COLO668 (cell line): ENCODE measurements at regions not wholly inside any gene's neighbourhood (a gene's known extent, or its start where the extent isn't known, plus 50 kb on each side); places are given as distances from the start of the nearest gene placed in this dataset.

ENCODE experiments used
- DNase-seq: peaks from one replicate; lab custom pipeline; 2025; ENCODE audit not compliant: unreplicated experiment; lab: John Stamatoyannopoulos, UW

DNA sequence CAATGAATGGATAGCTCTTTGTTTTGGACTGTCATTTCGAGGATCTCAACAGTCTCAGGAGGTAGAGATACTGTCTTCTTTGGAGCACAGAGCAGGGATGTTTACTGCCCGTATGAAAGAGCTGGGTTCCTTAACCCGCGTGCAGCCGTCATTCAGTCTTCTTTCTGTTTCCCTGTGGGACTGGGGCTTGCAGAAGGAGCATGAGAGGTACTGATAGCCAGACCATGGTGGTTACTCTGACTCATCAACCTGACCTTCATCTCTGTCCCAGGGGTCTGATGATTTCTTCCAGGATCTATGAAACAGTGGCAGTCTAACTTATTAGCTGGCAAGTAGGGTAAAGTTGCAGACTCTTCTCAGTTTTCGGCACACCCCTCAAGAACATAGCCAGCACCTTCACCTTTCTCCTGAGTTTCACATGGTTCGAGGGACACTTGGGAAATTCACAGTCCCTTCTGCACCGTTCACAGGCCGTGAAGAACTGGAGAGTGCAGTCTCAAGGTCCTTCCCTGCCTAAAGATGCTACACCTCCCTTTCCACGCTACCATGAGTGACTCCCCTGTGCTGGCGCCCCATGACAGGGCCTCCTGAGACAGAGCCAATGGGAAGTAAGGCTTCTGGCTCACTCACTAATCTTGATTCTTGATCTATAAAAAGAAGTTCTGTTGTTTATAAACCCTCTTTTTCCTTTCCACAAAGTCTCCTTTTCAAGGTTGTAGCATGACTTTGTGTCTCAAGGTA is 226.2 kb downstream of the MC4R start:
- no peak for DNase-seq

DNA sequence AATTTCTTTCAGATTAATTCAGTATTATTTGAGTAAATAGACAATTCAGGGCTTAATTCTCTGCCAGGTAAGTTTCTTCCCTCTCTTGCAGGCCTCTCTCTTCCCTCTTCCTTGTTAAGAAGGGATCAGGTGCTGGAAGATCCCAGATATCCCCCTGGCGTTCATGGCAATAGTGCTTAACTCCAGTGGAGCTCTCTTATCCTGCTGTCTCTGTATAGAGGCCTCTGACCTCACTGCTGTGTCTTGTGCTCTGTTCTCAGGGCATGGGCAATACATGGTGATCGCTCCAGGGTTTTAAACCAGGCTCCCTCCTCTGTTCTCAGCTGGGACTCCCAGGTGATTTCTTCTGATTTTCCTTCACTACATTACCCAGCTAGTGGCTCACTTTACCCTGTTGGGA is 226.8 kb downstream of the MC4R start:
- no peak for DNase-seq

DNA sequence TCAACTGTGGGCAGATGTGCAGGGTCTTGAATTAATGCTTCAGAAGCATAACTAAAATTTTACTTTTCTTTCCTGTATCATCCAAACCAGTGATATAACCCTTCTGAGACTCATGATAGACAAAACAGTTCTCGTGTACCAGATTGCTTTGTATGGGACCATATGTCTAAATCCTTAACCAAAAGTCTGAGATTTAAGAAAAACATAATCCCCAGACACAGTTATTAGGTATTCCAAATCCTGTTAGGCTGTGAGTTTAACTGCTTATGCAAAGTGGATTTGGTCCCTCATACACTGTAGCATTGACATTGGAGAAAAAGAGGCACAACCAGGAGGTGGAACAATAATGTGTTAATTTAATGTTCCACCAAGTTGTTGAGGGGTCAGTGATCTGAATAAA is 235.0 kb downstream of the PMAIP1 start:
- no peak for DNase-seq

DNA sequence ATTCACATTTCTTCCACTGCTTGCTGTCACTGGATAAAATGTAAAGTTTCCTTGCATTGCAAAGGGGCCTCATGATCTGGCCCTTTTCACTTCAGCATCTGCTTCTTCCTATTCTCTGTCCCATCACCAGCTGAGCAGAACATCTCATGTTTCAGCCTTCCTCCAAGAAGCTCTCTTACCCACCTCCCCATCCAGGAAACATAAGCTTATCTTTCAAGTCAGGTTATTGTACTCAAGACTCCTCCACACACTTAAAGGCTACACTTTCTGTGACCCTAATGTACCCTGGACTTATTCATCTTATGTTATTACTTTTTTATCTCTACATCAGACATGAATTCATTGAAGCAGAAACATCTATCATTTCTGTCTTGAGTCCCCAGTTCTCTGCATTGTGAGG is 230.5 kb downstream of the PMAIP1 start:
- no peak for DNase-seq

DNA sequence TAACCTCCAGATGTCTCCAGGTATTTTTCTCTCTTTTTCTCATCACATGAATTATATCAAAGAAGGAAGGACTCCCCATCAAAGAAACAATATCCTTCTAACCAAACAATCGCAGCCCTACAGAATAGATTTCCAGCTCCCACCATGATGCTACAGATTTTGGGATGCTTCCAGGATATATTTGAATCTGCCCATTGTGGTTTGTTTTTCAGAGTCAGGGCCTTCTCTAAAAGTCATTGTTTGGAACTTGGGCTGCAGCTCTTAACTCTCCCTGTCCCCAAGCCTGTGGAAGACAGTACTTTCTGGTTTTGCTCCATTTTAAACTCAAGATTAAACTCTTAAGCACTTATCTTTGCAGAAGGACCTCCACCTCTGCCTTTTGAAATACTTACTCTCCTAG is 223.2 kb downstream of the PMAIP1 start:
- DNase-seq = no peak

DNA sequence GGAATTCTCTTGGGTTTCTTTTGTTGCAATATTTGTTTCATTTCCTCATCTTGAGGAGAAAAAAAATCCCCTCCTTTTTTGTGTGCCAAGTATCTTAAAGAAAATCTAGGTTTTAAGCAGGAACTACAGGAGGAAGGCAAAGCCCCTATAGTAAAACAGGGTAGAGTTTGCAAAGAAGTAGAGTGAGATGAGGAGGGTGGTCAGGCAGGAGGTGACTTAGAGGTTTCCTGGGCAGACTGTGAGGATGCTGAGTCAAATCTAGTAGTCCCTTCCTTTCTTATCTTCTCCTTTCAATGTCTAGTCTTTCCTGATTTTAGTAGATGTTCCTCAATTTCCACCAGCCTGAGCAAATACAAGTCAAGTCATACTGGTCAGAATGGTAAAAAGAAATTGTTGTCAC is 222.5 kb downstream of the PMAIP1 start:
- DNase-seq = no peak

DNA sequence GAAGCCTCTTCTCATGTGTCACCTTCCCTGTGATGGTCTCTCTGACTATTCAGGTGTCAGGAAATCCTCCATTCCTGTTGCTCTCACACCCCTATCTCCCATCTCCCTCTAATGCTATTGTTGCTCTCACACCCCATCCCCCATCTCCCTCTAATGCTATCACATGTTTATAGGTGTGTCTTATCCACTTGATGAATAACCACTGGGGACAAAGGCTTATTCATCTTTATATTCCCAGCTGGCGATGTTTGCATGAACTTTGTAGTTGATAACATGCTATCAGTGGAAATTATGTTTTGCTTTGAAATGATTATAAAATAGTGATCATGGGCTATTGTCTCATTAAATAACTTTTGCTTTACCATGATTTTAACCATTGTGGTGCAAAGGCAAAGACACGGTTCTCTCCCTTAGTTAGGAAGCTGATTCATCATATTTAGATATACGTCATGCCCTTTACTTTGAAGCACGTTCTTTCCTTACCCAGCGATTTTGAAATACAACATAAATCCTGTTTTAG is 220.5 kb downstream of the PMAIP1 start:
- no peak for DNase-seq

DNA sequence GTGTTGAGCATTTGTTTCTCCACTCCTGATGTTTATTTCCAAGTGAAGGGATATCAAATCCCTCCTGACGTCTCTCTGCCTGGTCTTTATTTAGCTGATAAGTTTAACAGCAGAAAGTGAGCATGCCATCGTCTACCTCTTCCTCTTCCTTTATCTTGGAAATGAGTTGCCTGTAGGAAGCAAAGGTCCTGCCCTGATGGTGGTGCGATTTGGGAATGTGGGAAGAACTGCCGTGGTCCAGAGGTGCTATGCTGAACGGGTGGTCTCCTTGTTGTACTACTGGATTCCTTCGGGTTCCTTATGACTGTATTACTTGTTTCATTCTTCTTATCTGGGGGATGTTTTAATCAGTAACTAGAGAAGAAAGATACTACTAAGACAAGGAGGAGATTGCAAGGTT is 217.5 kb downstream of the PMAIP1 start:
- DNase-seq = no peak

DNA sequence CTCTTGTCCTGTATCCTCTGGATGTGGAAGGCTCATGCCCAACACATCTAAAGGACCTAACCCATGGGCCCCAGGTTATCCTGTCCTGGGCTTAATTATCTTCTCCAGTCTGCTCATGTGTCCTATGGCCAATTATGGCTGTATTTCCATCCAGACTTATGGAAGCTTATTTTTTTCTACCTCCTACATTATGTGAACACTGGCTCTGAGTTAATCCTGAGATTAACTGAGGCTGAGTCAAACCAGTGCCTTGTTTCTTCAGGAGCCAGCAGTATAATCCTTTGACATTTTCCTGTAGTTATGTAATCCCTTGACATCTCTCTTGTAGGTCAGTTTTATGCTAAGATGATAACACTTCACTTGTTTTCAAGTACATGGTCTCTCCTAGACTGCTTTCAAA is 213.6 kb downstream of the PMAIP1 start:
- DNase-seq = no peak

DNA sequence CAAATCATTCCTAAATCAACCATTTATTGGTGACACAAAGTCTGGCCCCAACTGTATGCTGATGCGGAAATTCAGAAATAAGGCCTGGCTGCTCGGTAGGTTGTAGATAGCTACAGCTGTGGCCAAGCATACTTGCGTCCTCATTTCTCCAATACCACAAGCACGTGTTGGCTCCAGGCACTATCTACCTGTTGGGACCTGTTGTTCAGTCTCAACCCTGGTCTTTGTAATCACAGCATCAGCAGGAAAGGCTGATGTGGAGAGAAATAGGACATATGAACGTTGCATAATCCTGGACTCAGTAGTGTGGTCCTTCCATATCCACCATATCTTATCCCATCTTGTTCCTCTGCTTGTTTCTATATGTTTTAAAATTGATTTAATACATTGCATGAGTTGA is 212.6 kb downstream of the PMAIP1 start:
- no peak for DNase-seq

DNA sequence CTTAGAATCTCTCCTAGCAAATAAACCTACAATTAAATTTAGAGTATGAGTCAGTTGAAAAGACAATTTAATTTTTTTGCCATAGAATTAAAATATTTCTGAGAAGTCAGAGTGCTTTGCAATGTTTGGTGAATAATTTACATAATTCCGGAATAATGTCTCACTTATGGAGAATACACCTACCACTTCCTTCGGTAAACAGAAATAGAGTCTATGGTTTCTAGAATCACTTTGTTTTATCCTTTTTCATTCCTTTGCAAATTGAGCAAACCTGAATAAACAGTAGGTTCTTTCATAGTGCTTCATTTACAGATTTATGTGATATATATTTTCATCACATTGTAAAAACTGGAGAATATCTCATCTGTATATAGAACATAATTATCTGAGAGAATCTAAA is 211.7 kb downstream of the PMAIP1 start:
- DNase-seq = no peak

DNA sequence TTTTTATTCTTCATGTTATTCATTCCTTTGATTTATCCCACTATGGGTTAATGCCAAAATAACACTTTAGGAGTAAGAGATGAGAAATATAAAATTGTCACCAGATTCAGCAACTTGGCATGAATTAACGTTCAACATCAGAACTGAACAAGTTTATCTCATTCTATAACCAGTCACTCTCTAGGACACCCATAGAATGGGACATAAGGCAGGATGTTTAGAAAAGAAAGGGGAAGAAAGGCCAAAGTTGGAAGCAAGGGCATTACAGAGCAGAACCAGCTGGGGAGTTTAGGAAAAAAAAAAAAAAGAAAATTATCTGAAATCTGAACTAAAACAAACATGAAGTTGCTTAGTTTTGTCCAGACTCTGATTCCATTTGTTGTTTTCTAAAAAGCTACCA is 211.0 kb downstream of the PMAIP1 start:
- DNase-seq = no peak

DNA sequence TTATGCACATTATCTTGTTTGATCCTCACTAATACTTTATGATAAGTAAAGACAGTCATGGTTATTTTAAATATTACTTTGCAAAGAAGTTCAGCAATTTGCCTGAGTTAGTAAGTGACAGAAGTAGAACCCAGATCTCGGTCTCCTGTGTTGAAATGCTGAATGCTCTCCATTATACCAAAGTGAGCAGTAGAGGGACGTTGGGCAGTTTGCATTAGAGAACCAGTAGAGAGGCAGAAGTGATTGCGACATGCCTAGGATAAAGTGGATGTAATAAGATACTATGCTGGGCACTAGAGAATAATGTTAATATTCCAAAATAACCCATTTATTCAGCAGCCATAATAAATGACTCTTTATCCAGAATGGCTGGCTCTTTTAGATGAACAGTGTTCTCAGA is 201.0 kb downstream of the PMAIP1 start:
- DNase-seq = no peak

DNA sequence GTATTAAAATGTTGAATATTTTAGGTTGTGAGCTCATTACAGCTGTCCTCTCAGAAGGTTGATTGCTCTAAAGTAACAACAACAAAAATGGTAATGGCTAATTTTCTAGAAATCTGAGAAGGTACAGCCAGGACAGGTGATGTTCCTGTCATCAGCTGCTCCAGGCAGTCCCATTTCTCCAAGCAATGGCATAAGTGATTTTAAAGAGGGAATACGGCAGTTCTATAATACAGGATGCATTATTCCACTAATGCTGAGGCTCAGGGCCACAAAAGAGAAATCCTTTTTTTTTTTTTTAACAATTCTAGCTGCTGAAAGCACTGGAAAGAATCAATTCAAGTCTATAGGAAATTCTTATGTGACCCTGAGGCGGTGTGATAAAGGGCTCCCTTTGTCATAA is 199.9 kb downstream of the PMAIP1 start:
- no peak for DNase-seq

DNA sequence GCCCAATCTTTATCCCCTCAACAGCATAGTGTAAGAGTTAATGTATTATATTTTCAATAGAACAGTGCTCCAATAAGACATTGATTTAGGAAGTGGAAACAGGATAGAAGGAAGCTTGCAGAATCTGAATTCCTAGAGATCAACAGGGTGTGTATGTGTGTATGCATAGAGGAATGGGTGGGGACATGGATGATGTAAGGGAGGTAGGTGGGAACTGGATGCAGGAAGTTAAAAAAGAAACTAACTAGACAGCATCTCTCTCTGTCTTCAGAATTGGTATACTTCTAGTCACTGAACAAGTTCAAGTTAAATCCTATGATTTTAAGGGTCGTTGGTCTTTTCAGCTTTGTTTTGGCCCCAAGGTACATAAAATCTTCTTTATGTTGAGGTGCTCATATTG is 196.6 kb downstream of the PMAIP1 start:
- no peak for DNase-seq

DNA sequence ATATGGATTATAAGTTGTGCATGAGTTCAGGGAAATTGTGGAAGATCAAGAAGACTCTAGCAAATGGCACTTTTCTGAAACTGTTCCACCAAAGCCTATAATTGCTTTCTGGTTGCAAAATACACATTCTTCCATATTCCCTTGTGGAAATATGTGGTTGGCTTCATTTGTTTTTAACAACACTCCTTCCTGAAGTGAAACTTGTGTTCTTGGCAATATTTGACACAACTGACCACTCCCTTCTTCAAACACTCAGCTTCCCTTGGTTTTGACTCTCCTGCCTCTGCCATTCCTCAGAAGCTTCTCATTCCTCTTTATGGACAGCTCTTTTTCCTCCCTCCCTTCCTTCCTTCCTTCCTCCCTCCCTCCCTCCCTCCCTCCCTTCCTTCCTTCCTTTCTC is 192.3 kb downstream of the PMAIP1 start:
- DNase-seq = no peak

DNA sequence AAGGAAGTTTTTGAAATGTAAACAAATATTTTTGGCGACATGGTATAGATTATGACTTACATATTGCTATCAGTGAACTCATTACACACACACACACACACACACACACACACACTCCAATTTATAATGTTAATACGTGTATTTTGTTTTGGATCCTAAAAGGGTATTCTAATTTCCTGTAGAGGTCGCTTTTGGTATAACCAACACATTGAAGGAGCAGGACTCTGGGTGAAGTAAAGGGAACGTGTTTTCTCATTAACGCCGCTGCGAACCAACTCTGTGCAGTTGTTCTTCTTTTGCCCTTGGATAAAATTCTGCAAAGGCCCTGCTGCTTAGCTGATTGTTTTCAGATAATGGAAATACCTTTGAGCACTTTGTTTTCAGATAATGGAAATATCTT is 190.4 kb downstream of the PMAIP1 start:
- DNase-seq = no peak

DNA sequence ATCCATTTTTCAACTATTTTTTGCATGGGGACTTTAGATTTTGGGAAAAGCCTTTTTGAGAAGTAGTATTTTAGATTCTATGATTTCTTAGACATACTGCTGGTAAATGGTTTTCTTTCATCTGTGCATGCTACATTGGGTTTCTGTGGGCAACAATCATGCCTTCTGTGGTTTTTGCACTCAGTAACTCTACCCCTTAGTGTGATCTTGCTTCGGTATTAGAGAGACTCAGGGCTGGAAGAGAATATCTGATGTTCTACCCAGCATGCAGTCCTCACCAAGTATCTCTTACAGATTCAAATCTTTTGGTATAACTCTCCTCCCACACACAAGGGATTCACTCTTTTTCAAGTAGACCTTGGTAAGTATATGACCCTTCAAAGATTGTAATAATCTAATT is 183.0 kb downstream of the PMAIP1 start:
- no peak for DNase-seq

DNA sequence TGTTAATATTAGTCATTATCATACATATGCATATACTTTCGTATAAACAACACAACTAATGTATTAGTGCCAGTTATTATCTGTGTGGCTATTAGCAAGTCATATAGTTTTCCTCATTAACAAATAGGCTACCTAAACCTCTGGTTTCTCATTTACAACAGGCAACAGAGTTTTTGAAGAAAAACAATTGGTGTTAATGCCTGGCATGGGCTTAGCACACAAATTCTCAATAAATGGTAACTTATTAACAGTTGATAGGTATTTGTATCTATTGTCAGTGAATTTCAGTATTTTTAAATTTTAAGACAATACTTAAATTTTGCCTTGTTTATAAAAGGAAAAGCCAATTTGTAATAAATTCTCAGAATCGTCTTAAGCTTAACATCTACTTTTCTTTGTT is 182.5 kb downstream of the PMAIP1 start:
- no peak for DNase-seq

DNA sequence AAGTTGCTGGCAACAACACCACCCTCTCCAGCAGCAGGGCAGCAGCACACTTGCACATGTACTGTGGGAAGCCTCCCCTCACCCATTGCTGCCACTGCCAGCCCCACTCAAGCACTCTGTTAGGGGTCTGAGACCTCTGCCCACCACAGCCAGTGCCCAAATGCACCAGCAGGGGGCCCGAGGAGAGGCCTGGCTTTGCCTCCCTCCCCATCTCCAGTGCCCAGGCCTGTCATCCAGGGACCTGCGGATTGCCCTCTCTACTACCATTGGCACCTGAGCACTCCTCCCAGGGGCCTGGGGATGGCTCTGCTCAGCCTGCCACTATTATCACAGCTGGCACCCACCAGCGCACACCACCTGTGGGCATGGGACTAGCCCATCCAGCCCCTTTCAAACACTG is 175.7 kb downstream of the PMAIP1 start:
- no peak for DNase-seq

DNA sequence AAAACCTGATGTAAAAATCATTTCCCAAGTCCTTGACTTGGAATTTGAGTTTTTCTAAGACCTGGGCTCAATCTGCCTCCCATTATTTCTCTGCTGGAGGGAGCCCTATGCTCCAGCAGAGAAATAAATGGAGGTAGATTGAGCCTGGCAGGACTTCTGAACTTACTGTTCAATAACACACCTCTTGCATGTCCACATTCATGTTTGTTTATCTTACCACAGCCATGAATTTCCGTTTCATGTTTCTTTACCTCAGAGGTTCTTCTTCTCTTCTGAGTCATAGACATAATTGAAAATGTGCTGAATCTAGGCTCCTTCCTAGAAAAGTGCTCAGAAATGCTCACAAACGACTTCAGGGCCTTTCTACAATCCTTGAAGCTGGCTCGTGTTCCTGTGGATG is 170.8 kb downstream of the PMAIP1 start:
- DNase-seq = no peak

DNA sequence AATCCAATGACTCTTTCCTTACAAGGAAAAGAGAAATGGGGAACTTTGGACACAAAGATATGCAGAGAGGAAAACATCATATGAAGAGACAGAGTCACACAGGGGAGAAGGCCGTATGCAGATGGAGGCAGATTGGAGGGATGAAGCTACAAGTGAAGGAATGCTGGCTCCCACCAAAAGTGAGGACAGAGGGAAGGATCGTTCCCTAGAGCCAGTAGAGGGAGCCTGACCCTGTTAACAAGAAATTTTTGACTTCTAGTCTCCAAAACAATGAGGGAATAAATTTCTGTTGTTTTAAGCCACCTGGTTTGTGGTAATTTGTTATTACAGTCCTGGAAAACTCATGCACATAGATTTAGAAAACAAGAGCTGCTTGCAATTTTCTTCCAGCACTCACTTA is 169.3 kb downstream of the PMAIP1 start:
- DNase-seq = no peak

DNA sequence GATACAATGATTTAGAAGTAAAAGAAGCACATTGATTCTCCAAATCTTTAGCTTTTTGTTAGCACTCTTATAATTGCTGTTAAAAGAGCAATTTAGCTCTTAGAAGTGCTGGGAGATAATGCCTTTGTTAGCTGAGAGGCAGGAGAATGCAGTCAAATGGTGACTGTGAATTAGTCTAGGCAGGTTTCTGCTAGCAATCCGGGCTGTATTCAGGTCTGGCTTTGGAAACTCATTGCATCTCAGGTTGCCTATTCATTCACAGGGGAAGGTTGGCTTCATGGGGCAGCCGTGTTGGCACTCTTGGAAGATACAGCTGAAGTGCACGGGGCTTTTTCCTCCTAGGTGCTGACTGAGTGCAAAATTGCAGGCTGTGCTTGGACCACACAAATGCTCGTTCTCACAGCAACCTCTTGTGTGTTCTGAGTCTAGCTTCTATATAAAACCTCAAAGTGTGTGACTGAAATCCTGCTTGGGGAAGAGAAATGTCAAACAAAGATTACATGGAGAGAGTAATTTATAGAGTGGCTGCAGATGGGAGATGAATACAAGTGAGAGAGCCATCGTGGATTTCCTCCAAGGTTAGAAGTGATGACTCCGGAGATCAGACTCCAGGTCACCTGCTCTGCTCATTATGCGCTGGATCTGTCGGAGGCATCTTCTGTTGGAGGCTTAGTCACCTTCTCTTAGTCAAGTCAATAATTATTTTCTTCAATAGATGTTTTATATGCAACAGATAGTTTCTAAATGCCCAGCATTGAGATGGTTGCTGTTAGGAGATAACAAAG is 167.8 kb downstream of the PMAIP1 start:
- DNase-seq = no peak
